Transverse colon (tissue), 4 donors: ENCODE measurements at regions not wholly inside any gene's neighbourhood (a gene's known extent, or its start where the extent isn't known, plus 50 kb on each side); places are given as distances from the start of the nearest gene placed in this dataset.

Source experiments
- DNase-seq: peaks from one replicate; pipeline ENCODE4 v3.0.0-alpha.2; 2019
- H3K27ac ChIP-seq, 4 donors: fragments of 200-600 bp; sonication (generic); 2 replicates each; pipeline ENCODE4 v1.5.1; 2016 to 2018; ENCODE audit warnings: inconsistent platforms in 4 of 4
- H3K27me3 ChIP-seq: fragments of 200-600 bp; sonication (generic); 2 replicates; pipeline ENCODE4 v1.5.1; 2017; ENCODE audit warnings: inconsistent platforms
- H3K36me3 ChIP-seq, 4 donors: fragments of 200-600 bp; sonication (generic); 2 replicates each; pipeline ENCODE4 v1.5.1; 2017 to 2019; ENCODE audit warnings: inconsistent platforms in 4 of 4
- H3K4me1 ChIP-seq, 4 donors: fragments of 200-600 bp; sonication (generic); 2 replicates each; pipeline ENCODE4 v1.5.1; 2017 to 2020; ENCODE audit warnings: inconsistent platforms in 4 of 4
- H3K4me3 ChIP-seq, 4 donors: fragments of 200-600 bp; sonication (generic); 1 replicate in 1 of 4; 2 replicates in 3 of 4; pipeline versions ENCODE4 v1.5.1 to v1.6.1; 2017 to 2019; ENCODE audit warnings: inconsistent platforms in 4 of 4
- H3K9me3 ChIP-seq, 2 donors: fragments of 200-600 bp; sonication (generic); 2 replicates each; pipeline ENCODE4 v1.5.1; 2017 to 2019; ENCODE audit warnings: inconsistent platforms in 2 of 2
- CTCF ChIP-seq, 5 experiments: fragments of 200-600 bp in 3 of 5; fragments of 450-650 bp in 2 of 5; sonication (generic) in 3 of 5; IDR thresholded peaks; 1 replicate in 2 of 5; 2 replicates in 3 of 5; pipeline ENCODE4 v1.5.1; 2016 to 2017; ENCODE audit warnings: antibody characterized with exemption in 5 of 5, inconsistent platforms in 3 of 5, mild to moderate bottlenecking in 2 of 5, moderate library complexity in 1 of 5
- EP300 ChIP-seq: sonication (generic); formaldehyde crosslinking; IDR thresholded peaks from one replicate; pipeline ENCODE4 v1.6.1; 2017; ENCODE audit warnings: antibody characterized with exemption, low read depth
- POLR2A ChIP-seq: fragments of 450-650 bp; IDR thresholded peaks from one replicate; pipeline ENCODE4 v1.6.1; 2016; ENCODE audit warnings: antibody characterized with exemption, mild to moderate bottlenecking, moderate library complexity
- POLR2AphosphoS5 ChIP-seq, 3 donors: sonication (generic); formaldehyde crosslinking; IDR thresholded peaks; one replicate each; pipeline ENCODE4 v1.6.1; 2016; ENCODE audit warnings: antibody characterized with exemption in 3 of 3
- WGBS, 2 donors: methylation state at CpG; one replicate each; pipeline ENCODE4 v1.1.5; 2018; ENCODE audit warnings: low coverage in 1 of 2; 5-methylcytosine and 5-hydroxymethylcytosine counted together
- in situ Hi-C, 4 donors: fragments of 200-750 bp; cut with MboI; loops; one replicate each; pipeline versions ENCODE4 v1.15.0 to v1.15.1; 2017; ENCODE audit warnings: low sequenced_read_pairs in 3 of 4, low pct_ligation_motif_present in 1 of 4, low pct_unique_long_range_greater_than_20kb in 1 of 4
- intact Hi-C: fragments of 100-400 bp; cut with DNase I; formaldehyde crosslinking; loops from one replicate; pipeline ENCODE4 v1.15.1; 2023; ENCODE audit warnings: low total_unique reads

- DNase-seq: no peak
- in situ Hi-C loops (no loop called here), intact Hi-C loops (no loop called here)
- no peak for TF ChIP-seq POLR2AphosphoS5 (IDR thresholded peaks at IDR 0.05)
- TF ChIP-seq EP300: no peak
- Histone ChIP-seq H3K9me3 (no peaks in the 10 kb centered on the region), H3K4me1 (no peaks in the 10 kb centered on the region), H3K27ac (no peak overlapping the region), H3K27me3 (no peaks in the 10 kb centered on the region), H3K36me3 (no peaks in the 10 kb centered on the region), H3K4me3 (no peak overlapping the region)
- 57 to 89% methylated on average over 1 of the region's 1 CpG for WGBS, 2 donors
Measured at GRCh38 chr4:33226783-33227182, 2506.6 kb downstream of the PCDH7 start.

- no peak for TF ChIP-seq CTCF (IDR thresholded peaks at IDR 0.05)
- no peak for TF ChIP-seq EP300
- TF ChIP-seq POLR2AphosphoS5 (IDR thresholded peaks at IDR 0.05): no peak
- TF ChIP-seq POLR2A: no peak
- Histone ChIP-seq H3K9me3 (no peaks in the 10 kb centered on the region), H3K4me1 (no peaks in the 10 kb centered on the region), H3K27ac (no peak overlapping the region), H3K4me3 (no peak overlapping the region), H3K36me3 (no peaks in the 10 kb centered on the region), H3K27me3 (no peaks in the 10 kb centered on the region)
- intact Hi-C loops (no loop called here), in situ Hi-C loops (no loop called here)
- no peak for DNase-seq
- 91 to 92% methylated on average over 5 to 10 of the region's 10 CpGs for whole genome bisulfite sequencing, 2 donors
Measured at GRCh38 chr4:33255094-33255493, 2534.9 kb downstream of the PCDH7 start.

GRCh38 chr4:33255507-33255906, 2535.3 kb downstream of the PCDH7 start:
- in situ Hi-C loops: no loop called here
- WGBS, 2 donors: 81 to 88% methylated on average over 6 of the region's 6 CpGs

GRCh38 chr4:33262824-33263223, 2542.7 kb downstream of the PCDH7 start:
- Histone ChIP-seq H3K36me3 (no peaks in the 10 kb centered on the region), H3K9me3 (no peaks in the 10 kb centered on the region), H3K27ac (no peak overlapping the region), H3K27me3 (no peaks in the 10 kb centered on the region), H3K4me3 (no peak overlapping the region), H3K4me1 (no peaks in the 10 kb centered on the region)
- in situ Hi-C loops: no loop called here
- DNase-seq: no peak
- TF ChIP-seq EP300: no peak
- TF ChIP-seq POLR2A: no peak
- TF ChIP-seq POLR2AphosphoS5 (IDR thresholded peaks at IDR 0.05): no peak
- TF ChIP-seq CTCF (IDR thresholded peaks at IDR 0.05): no peak
- intact Hi-C loops: no loop called here
- WGBS, 2 donors: 74 to 93% methylated on average over 2 of the region's 2 CpGs

More at GRCh38 chr4:33255507-33255906, 2535.3 kb downstream of the PCDH7 start:
- no peak for DNase-seq
- Histone ChIP-seq H3K27me3 (no peaks in the 10 kb centered on the region), H3K4me3 (no peak overlapping the region), H3K9me3 (no peaks in the 10 kb centered on the region), H3K4me1 (no peaks in the 10 kb centered on the region), H3K36me3 (no peaks in the 10 kb centered on the region), H3K27ac (no peak overlapping the region)
- intact Hi-C loops: no loop called here
- no peak for TF ChIP-seq POLR2A

GRCh38 chr4:33268776-33269175, 2548.6 kb downstream of the PCDH7 start:
- TF ChIP-seq CTCF (IDR thresholded peaks at IDR 0.05): no peak
- no peak for TF ChIP-seq EP300
- TF ChIP-seq POLR2A: no peak
- TF ChIP-seq POLR2AphosphoS5 (IDR thresholded peaks at IDR 0.05): no peak
- H3K36me3 ChIP-seq: no peaks in the 10 kb centered on the region
- intact Hi-C loops: no loop called here
- 75 to 77% methylated on average over 4 to 5 of the region's 5 CpGs for WGBS, 2 donors
- H3K9me3 ChIP-seq: no peaks in the 10 kb centered on the region
- H3K27me3 ChIP-seq: no peaks in the 10 kb centered on the region
- H3K27ac ChIP-seq: no peak overlapping the region
- no peak for DNase-seq
- in situ Hi-C loops: no loop called here
- no peak overlapping the region for H3K4me3 ChIP-seq
- H3K4me1 ChIP-seq: no peaks in the 10 kb centered on the region
